Retinal pigment epithelial cell (primary cell): ENCODE measurements at regions not wholly inside any gene's neighbourhood (a gene's known extent, or its start where the extent isn't known, plus 50 kb on each side); places are given as distances from the start of the nearest gene placed in this dataset.
"Not testable (repeated sequence)": the region's sequence is repeated elsewhere in the genome, so short reads cannot be mapped to it uniquely, and the experiment has no call there.

Experiments
- DNase-seq: peaks from one replicate; pipeline ENCODE4 v3.0.0-alpha.2; 2010; ENCODE audit warnings: low read depth
- H3K4me3 ChIP-seq: 2 replicates; pipeline ENCODE4 v1.5.1; 2011; ENCODE audit warnings: mild to moderate bottlenecking, low read length, control low read depth, moderate library complexity
- CTCF ChIP-seq: conservative IDR thresholded peaks from 2 replicates; pipeline ENCODE4 v1.5.1; 2011; ENCODE audit warnings: low read depth, low read length, control low read depth, inconsistent platforms

- no peak for TF ChIP-seq CTCF
- DNase-seq = no peak
- no peak overlapping the region for H3K4me3 ChIP-seq
These were observed 92.5 kb upstream of the CD82 start for GRCh38 chr11:44472916-44473315.

- no peak for TF ChIP-seq CTCF
- H3K4me3 ChIP-seq = no peak overlapping the region
- DNase-seq = no peak
These were observed 90.8 kb upstream of the CD82 start for GRCh38 chr11:44474702-44475101.

- H3K4me3 ChIP-seq = no peak overlapping the region
- TF ChIP-seq CTCF = no peak
- DNase-seq = no peak
These were observed 90.3 kb upstream of the CD82 start for GRCh38 chr11:44475114-44475686.

- not testable (repeated sequence) for H3K4me3 ChIP-seq, DNase-seq
These were observed 83.1 kb upstream of the CD82 start for GRCh38 chr11:44482338-44482737.

GRCh38 chr11:44483919-44484610 is 81.4 kb upstream of the CD82 start:
- TF ChIP-seq CTCF = peak; percentile 51
- DNase-seq = no peak
- no peak overlapping the region for H3K4me3 ChIP-seq

GRCh38 chr11:44488165-44488965 is 77.1 kb upstream of the CD82 start:
- H3K4me3 ChIP-seq = no peak overlapping the region
- no peak for TF ChIP-seq CTCF
- no peak for DNase-seq

GRCh38 chr11:44493383-44493782 is 72.1 kb upstream of the CD82 start:
- no peak for TF ChIP-seq CTCF
- DNase-seq = no peak
- H3K4me3 ChIP-seq = no peak overlapping the region
